Small intestine (tissue), 7 donors: ENCODE measurements at regions not wholly inside any gene's neighbourhood (a gene's known extent, or its start where the extent isn't known, plus 50 kb on each side); places are given as distances from the start of the nearest gene placed in this dataset.

Experiments used
- DNase-seq, 2 donors: peaks; one replicate each; pipeline versions ENCODE4 v3.0.0 to v3.0.0-alpha.2; 2013
- FAIRE-seq: peaks from 2 replicates; lab custom pipeline; 2012; peaks lifted over from hg19 to GRCh38; lab: Jason Lieb, UNC
- H3K27ac ChIP-seq, 3 donors: one replicate each; pipeline ENCODE4 v1.5.1; 2013; ENCODE audit warnings: low read length in 2 of 3, mild to moderate bottlenecking in 2 of 3, control low read depth in 1 of 3, inconsistent platforms in 1 of 3, low read depth in 1 of 3, moderate library complexity in 1 of 3
- H3K27me3 ChIP-seq, 3 donors: one replicate each; pipeline ENCODE4 v1.6.1; 2013; ENCODE audit warnings: low read length in 3 of 3, inconsistent platforms in 1 of 3; ENCODE audit not compliant: control insufficient read depth in 3 of 3, insufficient read depth in 3 of 3
- H3K36me3 ChIP-seq, 3 donors: one replicate each; pipeline ENCODE4 v1.6.1; 2013; ENCODE audit warnings: low read length in 3 of 3, inconsistent platforms in 1 of 3, low read depth in 1 of 3, mild to moderate bottlenecking in 1 of 3, moderate library complexity in 1 of 3; ENCODE audit not compliant: control insufficient read depth in 3 of 3, insufficient read depth in 2 of 3
- H3K4me1 ChIP-seq, 3 donors: one replicate each; pipeline ENCODE4 v1.6.1; 2013; ENCODE audit warnings: low read length in 2 of 3, inconsistent platforms in 1 of 3, low read depth in 1 of 3, mild to moderate bottlenecking in 1 of 3, moderate library complexity in 1 of 3; ENCODE audit not compliant: control insufficient read depth in 3 of 3, insufficient read depth in 2 of 3
- H3K4me3 ChIP-seq, 3 donors: one replicate each; pipeline ENCODE4 v1.5.1; 2013; ENCODE audit warnings: low read length in 3 of 3, control low read depth in 1 of 3, inconsistent platforms in 1 of 3, low read depth in 1 of 3, mild to moderate bottlenecking in 1 of 3, moderate library complexity in 1 of 3
- H3K9me3 ChIP-seq, 2 donors: one replicate each; pipeline ENCODE4 v1.6.1; 2013; ENCODE audit warnings: low read depth in 1 of 2, low read length in 1 of 2; ENCODE audit not compliant: control insufficient read depth in 2 of 2, insufficient read depth in 1 of 2
- WGBS, 3 donors: extraction: QIAGEN DNeasy Blood & Tissue Kit; methylation state at CpG; one replicate each; pipeline ENCODE4 v1.1.7; 2013; 5-methylcytosine and 5-hydroxymethylcytosine counted together
- donor health status: healthy with polysubstance abuse.
- donor health status: control.
- donor health status: control.
- donor health status: Bipolar disorder and iron deficiency.
- donor health status: healthy.

GRCh38 chr1:5756434-5757186, 235.6 kb downstream of the NPHP4 start:
- DNase-seq (no peak), FAIRE-seq (no peak)
- Histone ChIP-seq H3K27me3 (peaks cover 0 to 4% (median 0%) of the 10 kb centered on the region in 3 donors), H3K4me3 (no peak overlapping the region), H3K9me3 (no peaks in the 10 kb centered on the region), H3K4me1 (no peaks in the 10 kb centered on the region), H3K36me3 (no peaks in the 10 kb centered on the region), H3K27ac (no peak overlapping the region)
- 76 to 79% (median 77%) methylated on average over 21 of the region's 21 CpGs for WGBS, 3 donors

- DNase-seq (no peak), FAIRE-seq (no peak)
- H3K4me3 ChIP-seq = no peak overlapping the region
- H3K27me3 ChIP-seq = peaks cover 0 to 4% (median 0%) of the 10 kb centered on the region in 3 donors
- no peaks in the 10 kb centered on the region for H3K9me3 ChIP-seq
- no peaks in the 10 kb centered on the region for H3K36me3 ChIP-seq
- 78 to 88% (median 85%) methylated on average over 15 to 16 of the region's 16 CpGs for WGBS, 3 donors
- no peaks in the 10 kb centered on the region for H3K4me1 ChIP-seq
- no peak overlapping the region for H3K27ac ChIP-seq
Measured at GRCh38 chr1:5755552-5756125, 236.6 kb downstream of the NPHP4 start.

GRCh38 chr1:5754817-5755551, 237.2 kb downstream of the NPHP4 start:
- 78 to 85% (median 79%) methylated on average over 14 of the region's 14 CpGs for WGBS, 3 donors
- H3K27ac ChIP-seq = no peak overlapping the region
- H3K9me3 ChIP-seq = no peaks in the 10 kb centered on the region
- no peaks in the 10 kb centered on the region for H3K36me3 ChIP-seq
- DNase-seq = no peak
- no peak overlapping the region for H3K4me3 ChIP-seq
- H3K4me1 ChIP-seq = no peaks in the 10 kb centered on the region
- no peak for FAIRE-seq
- H3K27me3 ChIP-seq = peaks cover 0 to 4% (median 0%) of the 10 kb centered on the region in 3 donors

- DNase-seq (no peak), FAIRE-seq (no peak)
- 85 to 90% (median 86%) methylated on average over 23 of the region's 23 CpGs for WGBS, 3 donors
- Histone ChIP-seq H3K36me3 (no peaks in the 10 kb centered on the region), H3K9me3 (no peaks in the 10 kb centered on the region), H3K4me3 (no peak overlapping the region), H3K27me3 (peaks cover 0 to 4% (median 0%) of the 10 kb centered on the region in 3 donors), H3K27ac (no peak overlapping the region), H3K4me1 (no peaks in the 10 kb centered on the region)
Measured at GRCh38 chr1:5753549-5754421, 238.4 kb downstream of the NPHP4 start.

GRCh38 chr1:5752746-5753548, 239.3 kb downstream of the NPHP4 start:
- Histone ChIP-seq H3K27ac (no peak overlapping the region), H3K36me3 (no peaks in the 10 kb centered on the region), H3K4me1 (no peaks in the 10 kb centered on the region), H3K4me3 (no peak overlapping the region), H3K27me3 (peaks cover 0 to 4% (median 0%) of the 10 kb centered on the region in 3 donors), H3K9me3 (no peaks in the 10 kb centered on the region)
- FAIRE-seq (no peak), DNase-seq (no peak)
- WGBS, 3 donors = 61 to 68% (median 65%) methylated on average over 15 of the region's 15 CpGs

GRCh38 chr1:5751833-5752745, 240.1 kb downstream of the NPHP4 start:
- H3K4me1 ChIP-seq = no peaks in the 10 kb centered on the region
- DNase-seq = no peak
- no peak for FAIRE-seq
- H3K27ac ChIP-seq = no peak overlapping the region
- no peak overlapping the region for H3K4me3 ChIP-seq
- H3K27me3 ChIP-seq = peaks cover 0 to 4% (median 0%) of the 10 kb centered on the region in 3 donors
- H3K36me3 ChIP-seq = no peaks in the 10 kb centered on the region
- no peaks in the 10 kb centered on the region for H3K9me3 ChIP-seq
- WGBS, 3 donors = 54 to 61% (median 59%) methylated on average over 14 of the region's 14 CpGs

- Histone ChIP-seq H3K27me3 (peaks cover 0 to 4% (median 0%) of the 10 kb centered on the region in 3 donors), H3K4me1 (no peaks in the 10 kb centered on the region), H3K36me3 (no peaks in the 10 kb centered on the region), H3K9me3 (no peaks in the 10 kb centered on the region), H3K4me3 (no peak overlapping the region), H3K27ac (no peak overlapping the region)
- 70 to 82% (median 82%) methylated on average over 11 of the region's 11 CpGs for WGBS, 3 donors
- FAIRE-seq = no peak
- DNase-seq = no peak
Measured at GRCh38 chr1:5751163-5751540, 241.1 kb downstream of the NPHP4 start.
